ENCODE measurements at regions not wholly inside any gene's neighbourhood (a gene's known extent, or its start where the extent isn't known, plus 50 kb on each side); places are given as distances from the start of the nearest gene placed in this dataset.

GRCh38 chr2:212677466-212677865 lies 138.9 kb upstream of the ERBB4 start:
- H3K27me3 ChIP-seq (ENCODE audit: control insufficient read depth, insufficient read depth, low read length) = no peaks in the 10 kb centered on the region
- no peak overlapping the region for H3K4me3 ChIP-seq (ENCODE audit: low read depth, low read length)
- no peak for TF ChIP-seq CTCF (IDR thresholded peaks at IDR 0.05; ENCODE audit: insufficient read depth, low read length, severe bottlenecking)
- no peaks in the 10 kb centered on the region for H3K36me3 ChIP-seq (ENCODE audit: control insufficient read depth, insufficient read depth, low read length)
- FAIRE-seq = no peak
- DNase-seq (ENCODE audit: low read depth) = no peak

GRCh38 chr2:212672186-212672585 lies 133.6 kb upstream of the ERBB4 start:
- no peak for DNase-seq (ENCODE audit: low read depth)
- TF ChIP-seq CTCF (IDR thresholded peaks at IDR 0.05; ENCODE audit: insufficient read depth, low read length, severe bottlenecking) = no peak
- H3K4me3 ChIP-seq (ENCODE audit: low read depth, low read length) = no peak overlapping the region
- FAIRE-seq = no peak
- H3K36me3 ChIP-seq (ENCODE audit: control insufficient read depth, insufficient read depth, low read length) = no peaks in the 10 kb centered on the region
- H3K27me3 ChIP-seq (ENCODE audit: control insufficient read depth, insufficient read depth, low read length) = no peaks in the 10 kb centered on the region

GRCh38 chr2:212669761-212670160 lies 131.2 kb upstream of the ERBB4 start:
- Histone ChIP-seq H3K27me3 (ENCODE audit: control insufficient read depth, insufficient read depth, low read length) (no peaks in the 10 kb centered on the region), H3K4me3 (ENCODE audit: low read depth, low read length) (no peak overlapping the region), H3K36me3 (ENCODE audit: control insufficient read depth, insufficient read depth, low read length) (no peaks in the 10 kb centered on the region)
- no peak for TF ChIP-seq CTCF (IDR thresholded peaks at IDR 0.05; ENCODE audit: insufficient read depth, low read length, severe bottlenecking)
- FAIRE-seq (no peak), DNase-seq (ENCODE audit: low read depth) (peak; percentile 51)

DNA sequence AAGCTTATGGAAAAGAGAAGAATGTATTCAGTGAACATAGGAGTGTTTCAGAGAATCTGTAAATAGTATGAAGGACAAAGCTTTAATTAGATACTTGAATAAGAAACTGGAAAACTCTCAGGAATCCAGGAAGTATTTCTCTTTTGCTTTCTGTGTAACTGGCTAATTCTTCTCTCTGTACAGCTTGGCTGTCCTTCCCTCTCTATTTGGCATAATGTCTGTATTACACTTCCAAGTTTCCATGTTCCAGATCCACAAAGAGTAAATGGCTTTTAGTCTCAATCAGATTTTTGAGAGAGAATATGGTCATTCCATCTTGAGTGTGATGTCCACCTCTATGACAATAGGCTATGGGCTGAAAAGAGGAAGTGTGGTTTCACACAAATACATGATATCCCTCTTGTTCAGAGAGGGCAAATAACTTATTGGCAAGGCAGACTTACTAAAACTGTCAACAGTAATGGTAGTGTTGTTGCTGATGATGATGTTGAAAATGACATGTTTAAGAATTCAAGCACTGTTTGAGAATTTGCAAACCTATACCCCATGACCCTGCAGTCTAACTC lies 129.2 kb upstream of the ERBB4 start:
- no peaks in the 10 kb centered on the region for H3K36me3 ChIP-seq (ENCODE audit: control insufficient read depth, insufficient read depth, low read length)
- H3K4me3 ChIP-seq (ENCODE audit: low read depth, low read length) = no peak overlapping the region
- DNase-seq (ENCODE audit: low read depth) (no peak), FAIRE-seq (no peak)
- no peaks in the 10 kb centered on the region for H3K27me3 ChIP-seq (ENCODE audit: control insufficient read depth, insufficient read depth, low read length)
- TF ChIP-seq CTCF (IDR thresholded peaks at IDR 0.05; ENCODE audit: insufficient read depth, low read length, severe bottlenecking) = no peak

GRCh38 chr2:212665948-212666347 lies 127.3 kb upstream of the ERBB4 start:
- DNase-seq (ENCODE audit: low read depth) (peak; percentile 5), FAIRE-seq (no peak)
- Histone ChIP-seq H3K27me3 (ENCODE audit: control insufficient read depth, insufficient read depth, low read length) (no peaks in the 10 kb centered on the region), H3K36me3 (ENCODE audit: control insufficient read depth, insufficient read depth, low read length) (no peaks in the 10 kb centered on the region), H3K4me3 (ENCODE audit: low read depth, low read length) (no peak overlapping the region)
- no peak for TF ChIP-seq CTCF (IDR thresholded peaks at IDR 0.05; ENCODE audit: insufficient read depth, low read length, severe bottlenecking)

GRCh38 chr2:212659441-212659840 lies 120.8 kb upstream of the ERBB4 start:
- FAIRE-seq (peak; percentile 89), DNase-seq (ENCODE audit: low read depth) (no peak)
- H3K4me3 ChIP-seq (ENCODE audit: low read depth, low read length) = no peak overlapping the region
- TF ChIP-seq CTCF (IDR thresholded peaks at IDR 0.05; ENCODE audit: insufficient read depth, low read length, severe bottlenecking) = no peak
- H3K36me3 ChIP-seq (ENCODE audit: control insufficient read depth, insufficient read depth, low read length) = no peaks in the 10 kb centered on the region
- no peaks in the 10 kb centered on the region for H3K27me3 ChIP-seq (ENCODE audit: control insufficient read depth, insufficient read depth, low read length)

Data from bronchial epithelial cell (primary cell).